ENCODE measurements at regions not wholly inside any gene's neighbourhood (a gene's known extent, or its start where the extent isn't known, plus 50 kb on each side); places are given as distances from the start of the nearest gene placed in this dataset.

GRCh38 chr15:35605764-35606449 is 59.9 kb upstream of the DPH6 start:
- Histone ChIP-seq H3K27ac (replicated peaks; ENCODE audit: low read length) (no peak overlapping the region), H4K8ac (ENCODE audit: low read depth, low read length) (no peak overlapping the region)

GRCh38 chr15:35606450-35606779 is 60.5 kb upstream of the DPH6 start:
- no peak overlapping the region for H2BK5ac ChIP-seq (ENCODE audit: low read length)
- no peak overlapping the region for H3K4me2 ChIP-seq (ENCODE audit: insufficient read depth, low read length, poor library complexity, severe bottlenecking)
- H3K18ac ChIP-seq (ENCODE audit: low read length): no peak overlapping the region
- no peak overlapping the region for H3K27ac ChIP-seq (replicated peaks; ENCODE audit: low read length)
- no peaks in the 10 kb centered on the region for H3K9me3 ChIP-seq (replicated peaks in 1 of 2; ENCODE audit: control insufficient read depth in 2 of 2, insufficient read depth in 1 of 2, low read depth in 1 of 2, low read length in 2 of 2)
- peak overlapping the region; percentile 42 for H2AFZ ChIP-seq (ENCODE audit: low read length)
- no peaks in the 10 kb centered on the region for H3K36me3 ChIP-seq (replicated peaks in 1 of 2; ENCODE audit: control insufficient read depth in 2 of 2, insufficient read depth in 2 of 2, low read length in 2 of 2)
- no peak overlapping the region for H2AK5ac ChIP-seq (ENCODE audit: low read depth, low read length)
- no peak overlapping the region for H2BK15ac ChIP-seq (ENCODE audit: low read length)
- peaks cover 0 to 2% of the 10 kb centered on the region in 2 donors for H3K4me1 ChIP-seq (ENCODE audit: control insufficient read depth in 2 of 2, insufficient read depth in 1 of 2, low read depth in 1 of 2, low read length in 2 of 2)
- no peak overlapping the region for H3K4ac ChIP-seq (ENCODE audit: low read length)
- H4K91ac ChIP-seq (ENCODE audit: low read depth, low read length, poor library complexity): no peak overlapping the region
- H3K27me3 ChIP-seq (ENCODE audit: control insufficient read depth in 3 of 3, insufficient read depth in 3 of 3, low read depth in 1 of 3, low read length in 3 of 3): no peaks in the 10 kb centered on the region
- no peak overlapping the region for H2BK12ac ChIP-seq (ENCODE audit: low read length)
- H4K8ac ChIP-seq (ENCODE audit: low read depth, low read length): no peak overlapping the region
- no peak overlapping the region for H3K9ac ChIP-seq (ENCODE audit: low read depth, low read length, poor library complexity)
- H3K4me3 ChIP-seq (ENCODE audit: low read length in 2 of 2): no peak overlapping the region
- no CpG with 5 or more reads among the region's 3 CpGs for WGBS, 2 donors (ENCODE audit: extremely low coverage in 2 of 2, insufficient read length in 2 of 2, insufficient replicate concordance in 1 of 2)
- no peak for DNase-seq (ENCODE audit: low spot score)
- H3K14ac ChIP-seq (ENCODE audit: low read length): no peak overlapping the region
- no peak overlapping the region for H3K23ac ChIP-seq (ENCODE audit: low read depth, low read length, poor library complexity)
- H3K79me1 ChIP-seq (ENCODE audit: low read depth, low read length): no peaks in the 10 kb centered on the region
- H2BK120ac ChIP-seq (ENCODE audit: low read depth, low read length): no peak overlapping the region

More at GRCh38 chr15:35605764-35606449, 59.9 kb upstream of the DPH6 start:
- no peaks in the 10 kb centered on the region for H3K27me3 ChIP-seq (ENCODE audit: control insufficient read depth in 3 of 3, insufficient read depth in 3 of 3, low read depth in 1 of 3, low read length in 3 of 3)
- no peak overlapping the region for H2BK15ac ChIP-seq (ENCODE audit: low read length)
- no peak overlapping the region for H3K4ac ChIP-seq (ENCODE audit: low read length)
- H3K36me3 ChIP-seq (replicated peaks in 1 of 2; ENCODE audit: control insufficient read depth in 2 of 2, insufficient read depth in 2 of 2, low read length in 2 of 2): no peaks in the 10 kb centered on the region
- H3K4me2 ChIP-seq (ENCODE audit: insufficient read depth, low read length, poor library complexity, severe bottlenecking): no peak overlapping the region
- H2AK5ac ChIP-seq (ENCODE audit: low read depth, low read length): no peak overlapping the region
- no peaks in the 10 kb centered on the region for H3K9me3 ChIP-seq (replicated peaks in 1 of 2; ENCODE audit: control insufficient read depth in 2 of 2, insufficient read depth in 1 of 2, low read depth in 1 of 2, low read length in 2 of 2)
- H3K79me1 ChIP-seq (ENCODE audit: low read depth, low read length): no peaks in the 10 kb centered on the region
- no peak overlapping the region for H4K91ac ChIP-seq (ENCODE audit: low read depth, low read length, poor library complexity)
- no peak overlapping the region for H3K23ac ChIP-seq (ENCODE audit: low read depth, low read length, poor library complexity)
- no peak overlapping the region for H3K4me3 ChIP-seq (ENCODE audit: low read length in 2 of 2)
- DNase-seq (ENCODE audit: low spot score): no peak
- H2BK5ac ChIP-seq (ENCODE audit: low read length): no peak overlapping the region
- H3K9ac ChIP-seq (ENCODE audit: low read depth, low read length, poor library complexity): no peak overlapping the region
- no peak overlapping the region for H3K14ac ChIP-seq (ENCODE audit: low read length)
- H2BK120ac ChIP-seq (ENCODE audit: low read depth, low read length): no peak overlapping the region
- H2AFZ ChIP-seq (ENCODE audit: low read length): peak overlapping the region; percentile 42
- no peak overlapping the region for H3K18ac ChIP-seq (ENCODE audit: low read length)
- no CpG with 5 or more reads among the region's 2 CpGs for WGBS, 2 donors (ENCODE audit: extremely low coverage in 2 of 2, insufficient read length in 2 of 2, insufficient replicate concordance in 1 of 2)
- peaks cover 0 to 2% of the 10 kb centered on the region in 2 donors for H3K4me1 ChIP-seq (ENCODE audit: control insufficient read depth in 2 of 2, insufficient read depth in 1 of 2, low read depth in 1 of 2, low read length in 2 of 2)
- H2BK12ac ChIP-seq (ENCODE audit: low read length): no peak overlapping the region

- Histone ChIP-seq H2BK15ac (ENCODE audit: low read length) (no peak overlapping the region), H3K27ac (replicated peaks; ENCODE audit: low read length) (no peak overlapping the region), H3K4ac (ENCODE audit: low read length) (no peak overlapping the region), H3K4me1 (ENCODE audit: control insufficient read depth in 2 of 2, insufficient read depth in 1 of 2, low read depth in 1 of 2, low read length in 2 of 2) (peaks cover 0 to 2% of the 10 kb centered on the region in 2 donors), H2AFZ (ENCODE audit: low read length) (no peak overlapping the region), H3K23ac (ENCODE audit: low read depth, low read length, poor library complexity) (no peak overlapping the region), H3K4me3 (ENCODE audit: low read length in 2 of 2) (no peak overlapping the region), H3K27me3 (ENCODE audit: control insufficient read depth in 3 of 3, insufficient read depth in 3 of 3, low read depth in 1 of 3, low read length in 3 of 3) (no peaks in the 10 kb centered on the region), H4K8ac (ENCODE audit: low read depth, low read length) (no peak overlapping the region), H3K4me2 (ENCODE audit: insufficient read depth, low read length, poor library complexity, severe bottlenecking) (no peak overlapping the region), H3K18ac (ENCODE audit: low read length) (no peak overlapping the region), H2BK120ac (ENCODE audit: low read depth, low read length) (no peak overlapping the region), H3K14ac (ENCODE audit: low read length) (no peak overlapping the region), H2BK5ac (ENCODE audit: low read length) (no peak overlapping the region), H3K36me3 (replicated peaks in 1 of 2; ENCODE audit: control insufficient read depth in 2 of 2, insufficient read depth in 2 of 2, low read length in 2 of 2) (no peaks in the 10 kb centered on the region), H2AK5ac (ENCODE audit: low read depth, low read length) (no peak overlapping the region), H3K9ac (ENCODE audit: low read depth, low read length, poor library complexity) (no peak overlapping the region), H4K91ac (ENCODE audit: low read depth, low read length, poor library complexity) (no peak overlapping the region), H3K9me3 (replicated peaks in 1 of 2; ENCODE audit: control insufficient read depth in 2 of 2, insufficient read depth in 1 of 2, low read depth in 1 of 2, low read length in 2 of 2) (no peaks in the 10 kb centered on the region), H3K79me1 (ENCODE audit: low read depth, low read length) (no peaks in the 10 kb centered on the region), H2BK12ac (ENCODE audit: low read length) (no peak overlapping the region)
- WGBS, 2 donors (ENCODE audit: extremely low coverage in 2 of 2, insufficient read length in 2 of 2, insufficient replicate concordance in 1 of 2): no CpG with 5 or more reads among the region's 1 CpG
- DNase-seq (ENCODE audit: low spot score): no peak
Observed at GRCh38 chr15:35616498-35617271, 70.7 kb upstream of the DPH6 start.
